ENCODE measurements at regions not wholly inside any gene's neighbourhood (a gene's known extent, or its start where the extent isn't known, plus 50 kb on each side); places are given as distances from the start of the nearest gene placed in this dataset.

- DNase-seq, result no peak
Measured at GRCh38 chr3:29070959-29071634, 209.8 kb upstream of the RBMS3 start.

GRCh38 chr3:29072611-29073010 is 208.3 kb upstream of the RBMS3 start:
- no peak for DNase-seq

GRCh38 chr3:29077356-29077755 is 203.5 kb upstream of the RBMS3 start:
- DNase-seq, result no peak

DNA sequence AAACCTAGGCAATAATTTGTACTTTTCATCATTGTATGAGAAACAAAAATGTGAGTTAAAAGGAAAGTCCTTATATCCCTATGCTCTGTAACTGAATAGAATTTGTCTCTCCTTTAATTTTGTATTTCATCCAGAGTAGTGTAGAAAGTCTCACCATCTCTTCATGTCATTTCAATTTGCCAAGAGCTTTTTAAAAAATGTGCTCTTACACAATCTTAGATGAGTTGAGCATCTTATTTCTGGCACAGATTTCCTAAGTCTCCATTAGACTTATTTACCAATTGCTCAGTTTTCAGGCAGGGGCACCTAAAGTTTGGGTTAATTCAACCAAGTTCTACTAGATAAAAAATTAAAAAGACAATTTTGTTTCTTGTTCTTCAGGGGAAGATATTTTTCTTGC is 201.5 kb upstream of the RBMS3 start:
- no peak for DNase-seq

- DNase-seq, result no peak
Measured at GRCh38 chr3:29080967-29081366, 199.9 kb upstream of the RBMS3 start.

GRCh38 chr3:29083081-29083480 is 197.8 kb upstream of the RBMS3 start:
- peak; percentile 6 for DNase-seq

GRCh38 chr3:29083676-29084075 is 197.2 kb upstream of the RBMS3 start:
- DNase-seq, result no peak

DNA sequence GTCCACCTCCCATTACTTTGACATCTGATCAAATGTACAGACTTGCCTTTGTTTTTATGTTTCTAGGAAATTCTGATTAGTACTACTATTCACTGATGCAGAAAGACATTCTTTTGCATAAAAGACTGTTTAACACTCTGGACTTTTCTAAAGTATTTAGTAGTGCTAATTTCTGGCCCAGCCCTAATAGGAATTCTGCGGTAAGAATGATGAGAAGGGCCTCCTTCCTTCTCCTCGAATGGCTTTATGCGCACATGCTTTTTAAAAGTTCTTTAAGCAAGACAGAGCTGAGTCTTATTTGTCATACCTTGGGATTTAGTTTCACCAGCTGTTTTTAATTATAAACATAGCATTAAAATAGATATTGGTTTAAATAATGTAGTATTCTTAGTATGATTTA is 192.3 kb upstream of the RBMS3 start:
- DNase-seq, result no peak

DNA sequence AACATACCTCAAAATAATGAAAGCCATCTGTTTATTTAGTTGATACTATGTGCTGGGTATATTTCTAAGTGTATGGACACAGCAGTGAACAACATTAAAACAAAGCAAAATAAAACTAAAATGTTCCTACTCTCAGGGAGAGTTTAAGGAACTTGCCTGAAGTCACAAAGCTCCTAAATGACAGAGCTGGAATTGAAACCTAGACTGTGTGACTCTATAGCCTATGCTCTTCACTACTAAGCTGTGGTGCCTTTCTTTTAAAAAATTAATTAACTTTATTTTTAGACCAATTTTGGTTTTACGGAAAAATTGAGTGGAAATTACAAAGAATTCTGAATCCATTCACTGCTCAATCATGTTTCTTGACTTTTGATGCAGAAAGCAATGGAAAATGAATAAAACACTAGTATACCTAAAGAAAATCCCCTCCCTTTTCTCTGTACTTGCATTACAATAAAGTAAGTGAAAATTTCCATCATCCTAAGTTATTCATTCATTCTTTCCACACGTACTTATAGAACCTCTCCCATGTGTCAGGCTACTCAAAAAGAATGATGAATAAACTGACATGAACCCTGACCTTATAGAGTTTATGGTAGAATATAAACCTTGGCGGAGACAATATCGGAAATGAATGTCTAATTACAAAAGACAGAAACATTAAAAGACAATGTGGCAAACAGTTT is 189.8 kb upstream of the RBMS3 start:
- no peak for DNase-seq

DNA sequence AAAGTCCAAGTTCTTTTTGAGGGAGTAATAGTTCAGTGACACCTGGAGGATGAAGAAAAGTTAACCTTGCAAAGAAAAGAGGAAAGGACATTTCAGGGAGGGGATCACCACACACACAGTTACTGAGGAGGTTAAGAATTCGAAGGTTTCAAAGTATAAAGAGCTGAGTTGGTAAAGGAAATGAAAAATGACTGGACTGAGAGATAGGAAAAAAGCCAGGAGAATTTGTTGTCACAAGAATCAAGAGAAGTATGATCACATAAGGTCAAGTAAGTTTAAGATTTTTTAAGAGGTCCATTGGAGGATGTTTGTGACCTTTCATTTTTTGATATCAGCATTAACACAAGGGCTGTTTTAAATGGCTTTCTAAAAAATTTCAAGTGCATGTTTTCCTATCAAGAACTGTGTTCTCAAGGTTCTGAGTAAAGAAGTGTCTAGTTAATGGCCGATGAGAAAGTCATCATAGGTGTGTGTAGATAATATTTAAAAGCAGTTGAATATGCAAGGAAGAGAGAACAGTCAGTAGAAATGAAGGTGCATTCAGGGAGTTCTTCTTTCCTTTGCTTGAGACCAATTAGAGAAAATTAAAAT is 189.2 kb upstream of the RBMS3 start:
- no peak for DNase-seq

- no peak for DNase-seq
Measured at GRCh38 chr3:29092348-29092747, 188.5 kb upstream of the RBMS3 start.

DNA sequence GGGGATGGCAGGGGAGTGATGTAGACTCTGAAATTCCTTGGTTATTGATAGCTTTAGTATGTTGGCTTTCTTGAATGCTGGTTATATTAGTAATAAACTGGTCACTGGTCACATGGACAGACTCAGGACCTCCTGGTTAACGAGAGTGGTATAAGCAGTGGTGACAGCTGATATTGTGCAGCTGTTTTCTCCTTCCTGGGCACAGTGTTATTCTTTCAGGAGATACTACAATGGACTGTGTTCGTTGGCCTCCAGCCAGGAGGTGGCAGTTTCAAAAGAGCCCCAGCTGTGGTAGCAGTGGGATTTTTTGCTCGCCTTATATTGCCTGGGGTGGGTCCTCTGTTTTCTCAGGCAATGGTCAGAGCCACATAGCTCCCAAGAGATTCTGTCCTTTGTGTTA is 181.6 kb upstream of the RBMS3 start:
- DNase-seq, result no peak

DNA sequence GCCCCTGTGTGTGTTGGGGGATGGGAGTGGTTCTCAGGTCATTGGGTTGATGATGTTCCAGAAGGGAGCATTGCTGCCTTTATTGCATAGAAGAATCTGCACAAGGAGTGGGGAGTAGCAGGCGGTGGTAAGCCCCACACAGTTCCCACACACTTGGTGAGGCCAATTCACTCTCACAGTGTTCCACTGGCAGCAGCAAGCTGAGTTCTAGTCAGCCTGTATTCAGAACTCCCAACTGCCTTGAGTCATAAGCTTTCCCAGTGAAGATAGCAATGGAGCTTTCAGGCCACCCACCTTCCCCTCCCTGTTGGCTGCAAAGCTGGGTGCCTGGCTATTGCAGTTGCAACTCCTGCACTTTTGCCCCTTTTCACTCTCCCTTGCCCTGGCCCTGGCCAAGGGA is 181.1 kb upstream of the RBMS3 start:
- DNase-seq, result no peak

DNA sequence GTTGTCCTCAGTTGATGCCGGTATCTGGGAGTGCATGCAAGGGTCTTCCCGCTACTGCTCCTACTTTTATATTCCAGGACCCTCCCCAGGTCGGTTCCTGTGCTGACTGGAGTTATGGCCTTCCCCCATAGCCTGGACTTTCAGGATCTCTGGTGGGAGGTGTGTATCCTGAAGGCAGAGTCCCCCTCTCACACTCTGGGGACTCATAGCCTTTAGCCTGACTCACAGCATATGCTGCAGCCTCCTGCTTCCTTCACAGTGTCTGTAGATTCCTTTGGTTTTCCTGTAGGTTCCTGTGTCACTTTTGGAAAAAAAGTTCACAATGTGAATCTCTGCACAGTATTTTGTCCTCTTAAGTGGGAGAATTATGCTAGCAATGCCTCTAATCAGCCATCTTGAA is 180.6 kb upstream of the RBMS3 start:
- no peak for DNase-seq

DNA sequence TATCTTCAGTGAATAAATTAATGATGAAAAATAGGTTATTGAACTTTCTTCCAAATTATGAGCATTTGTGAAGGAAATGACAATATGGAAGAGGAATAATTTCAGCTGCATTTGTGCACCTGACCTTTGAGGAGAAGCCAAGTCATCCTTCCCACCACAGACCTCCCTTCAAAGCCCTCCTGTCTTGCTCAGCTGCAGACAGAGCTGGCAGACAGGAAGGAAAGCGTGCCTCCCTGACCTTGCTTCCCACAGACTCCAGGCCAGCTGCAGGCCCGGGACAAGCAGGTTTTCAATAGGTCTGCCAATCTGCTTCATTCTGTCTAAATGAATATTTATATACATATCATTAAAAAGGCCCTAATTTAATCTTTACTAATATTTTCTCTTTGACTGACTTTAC is 152.9 kb upstream of the RBMS3 start:
- no peak for DNase-seq

DNA sequence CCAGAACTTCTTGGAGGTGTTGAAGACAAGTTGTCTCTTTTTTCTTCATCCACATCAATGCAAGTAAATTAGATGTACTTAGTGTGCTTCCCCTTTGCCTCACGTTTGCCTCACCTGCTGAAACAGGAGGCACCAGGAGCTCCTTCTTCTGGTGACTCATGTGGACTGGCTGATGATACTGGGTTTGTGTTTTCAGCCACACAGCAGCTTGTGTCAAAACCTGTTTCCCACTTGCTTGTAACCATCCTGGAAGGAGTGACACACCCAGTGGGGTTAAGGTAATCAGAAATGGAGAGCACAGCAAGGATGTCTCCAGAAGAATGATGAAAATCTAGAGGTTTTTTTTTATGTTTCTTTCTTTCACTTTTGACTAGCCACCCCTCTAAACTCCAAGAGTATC is 143.3 kb upstream of the RBMS3 start:
- DNase-seq, result no peak

GRCh38 chr3:29138171-29138570 is 142.7 kb upstream of the RBMS3 start:
- DNase-seq, result no peak

- no peak for DNase-seq
Measured at GRCh38 chr3:29140666-29141065, 140.2 kb upstream of the RBMS3 start.

DNA sequence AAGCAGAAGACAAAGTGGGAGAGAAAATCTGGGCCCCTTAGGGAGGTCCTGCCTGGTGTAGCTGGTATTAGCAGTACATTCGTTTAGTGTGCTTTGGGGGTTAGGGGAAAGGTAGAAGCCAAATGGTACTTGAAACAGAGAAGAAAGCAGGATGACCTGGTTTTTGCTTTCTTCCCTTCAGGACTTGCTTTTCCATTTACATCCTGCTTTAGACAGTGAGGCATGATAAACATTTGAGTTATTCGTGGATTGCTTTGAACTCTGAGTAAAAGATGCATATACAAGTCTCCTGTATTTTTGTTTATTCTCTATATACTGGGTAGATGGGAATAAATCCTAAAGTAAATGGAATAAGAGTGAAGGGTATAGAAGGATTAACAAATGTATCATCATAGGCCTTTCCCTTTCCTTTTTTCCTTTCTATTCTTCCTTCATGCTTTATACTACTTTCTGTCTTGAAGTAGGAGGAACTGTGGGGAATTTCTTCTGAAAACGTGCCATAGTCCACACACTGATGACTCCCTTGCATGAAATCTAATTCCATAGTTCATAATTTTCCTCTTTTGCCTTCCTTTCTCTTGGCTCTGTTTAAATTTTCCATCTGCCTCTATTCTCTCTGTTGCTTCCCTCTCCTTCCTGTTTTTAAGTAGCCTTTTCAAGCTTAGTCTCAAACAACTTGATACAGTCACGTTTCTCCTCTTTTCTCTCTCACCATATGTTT is 139.5 kb upstream of the RBMS3 start:
- DNase-seq, result no peak

DNA sequence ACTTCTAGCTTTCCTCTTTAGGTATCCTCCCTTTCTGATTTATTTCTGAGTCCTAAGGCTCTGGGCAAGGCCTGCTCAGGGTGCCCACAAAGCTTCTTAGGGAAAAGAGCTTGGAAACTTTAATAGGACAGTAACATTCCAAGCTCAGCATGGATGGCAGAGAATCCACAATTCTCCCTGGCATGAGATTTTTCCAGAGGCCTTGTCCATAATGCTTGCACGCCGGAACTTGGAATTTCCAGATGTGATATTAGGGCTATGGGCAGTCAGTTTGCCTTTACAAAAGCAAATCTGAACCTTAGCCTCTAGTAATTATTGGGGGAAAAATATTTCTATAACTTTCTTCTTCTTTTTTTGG is 139.0 kb upstream of the RBMS3 start:
- no peak for DNase-seq

- DNase-seq, result no peak
Measured at GRCh38 chr3:29143151-29143550, 137.7 kb upstream of the RBMS3 start.

DNA sequence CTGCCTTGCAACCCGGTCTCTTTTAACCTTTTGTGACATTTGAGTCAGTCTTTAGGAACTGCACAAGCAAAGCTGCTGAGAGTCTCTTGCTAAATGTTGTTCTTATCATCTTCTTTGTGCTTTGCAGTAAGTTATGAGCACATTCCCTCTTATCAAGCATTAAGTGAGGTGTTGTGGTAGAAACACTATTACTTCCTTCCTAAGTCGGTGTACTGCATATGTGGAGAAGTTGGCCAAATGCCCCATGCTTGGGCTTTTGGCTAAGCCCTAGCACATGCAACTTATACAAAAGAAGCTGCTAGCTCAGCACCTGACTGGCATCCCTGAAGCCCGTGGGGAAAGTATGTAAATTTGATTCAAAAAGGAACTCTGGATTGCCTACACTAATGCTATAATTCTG is 136.5 kb upstream of the RBMS3 start:
- DNase-seq, result no peak

GRCh38 chr3:29144807-29145206 is 136.1 kb upstream of the RBMS3 start:
- no peak for DNase-seq

DNA sequence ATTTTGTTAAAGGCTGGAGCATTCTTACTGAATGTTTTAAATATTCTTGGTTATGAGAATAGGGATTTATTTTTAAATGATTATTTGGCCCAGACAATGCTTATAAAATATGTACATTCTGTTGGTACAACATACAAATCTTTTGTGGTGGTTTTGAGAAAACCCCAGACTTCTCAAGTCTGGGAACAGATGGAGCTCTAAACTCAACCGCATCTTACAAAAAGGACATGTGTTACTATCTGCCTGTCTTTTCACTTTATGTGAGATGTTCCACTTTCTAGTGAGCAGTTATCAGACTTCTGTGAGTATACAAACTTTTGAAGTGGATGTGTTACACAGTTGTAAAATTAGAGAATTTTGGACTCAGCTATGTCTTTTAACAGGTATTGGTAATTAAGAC is 135.5 kb upstream of the RBMS3 start:
- DNase-seq, result no peak

Data from DMS153 (cell line).